SK-N-SH treated with all-trans-retinoic acid at 6 μM for 48 hours (cell line): ENCODE measurements at regions not wholly inside any gene's neighbourhood (a gene's known extent, or its start where the extent isn't known, plus 50 kb on each side); places are given as distances from the start of the nearest gene placed in this dataset.
"Not testable (repeated sequence)": the region's sequence is repeated elsewhere in the genome, so short reads cannot be mapped to it uniquely, and the experiment has no call there.

Source experiments
- ARNTL ChIP-seq: fragments of 450-650 bp; formaldehyde crosslinking; IDR thresholded peaks from 2 replicates; pipeline ENCODE4 v1.5.0; 2020; ENCODE audit warnings: low read depth, mild to moderate bottlenecking, moderate library complexity, borderline replicate concordance
- GLIS3 ChIP-seq: fragments of 250-450 bp; sonication (Bioruptor Pico); IDR thresholded peaks from 2 replicates; pipeline ENCODE4 v1.5.0; 2020; ENCODE audit warnings: mild to moderate bottlenecking, moderate library complexity
- ISL1 ChIP-seq: fragments of 250-450 bp; sonication (Bioruptor Pico); IDR thresholded peaks from 2 replicates; pipeline ENCODE4 v2.1.2; 2022; ENCODE audit warnings: mild to moderate bottlenecking, moderate library complexity
- RARB ChIP-seq: fragments of 250-450 bp; sonication (Bioruptor Pico); IDR thresholded peaks from 2 replicates; pipeline ENCODE4 v1.8.0; 2021; ENCODE audit warnings: mild to moderate bottlenecking, moderate library complexity
- TCF4 ChIP-seq: fragments of 250-450 bp; sonication (Bioruptor Pico); IDR thresholded peaks from 2 replicates; pipeline ENCODE4 v1.8.0; 2021; ENCODE audit warnings: mild to moderate bottlenecking, moderate library complexity, borderline replicate concordance
- TOX ChIP-seq: fragments of 250-450 bp; sonication (Bioruptor Pico); IDR thresholded peaks from 2 replicates; pipeline ENCODE4 v1.8.0; 2021; ENCODE audit warnings: mild to moderate bottlenecking, moderate library complexity, borderline replicate concordance
- ZC3H10 ChIP-seq: fragments of 250-450 bp; sonication (Bioruptor Pico); IDR thresholded peaks from 2 replicates; pipeline ENCODE4 v1.5.1; 2021; ENCODE audit warnings: mild to moderate bottlenecking, moderate library complexity
- ZFP3 ChIP-seq: fragments of 250-450 bp; sonication (Bioruptor Pico); IDR thresholded peaks from 2 replicates; pipeline ENCODE4 v1.5.0; 2020; ENCODE audit warnings: mild to moderate bottlenecking, moderate library complexity
- TF ChIP-seq, protein P1 (sequence below): fragments of 250-450 bp; sonication (Bioruptor Pico); IDR thresholded peaks from 2 replicates; pipeline ENCODE4 v1.8.0; 2020; ENCODE audit warnings: mild to moderate bottlenecking, moderate library complexity, borderline replicate concordance
- TF ChIP-seq, protein P2 (sequence below): fragments of 250-450 bp; sonication (Bioruptor Pico); IDR thresholded peaks from 2 replicates; pipeline ENCODE4 v1.5.0; 2020; ENCODE audit warnings: mild to moderate bottlenecking, moderate library complexity
- TF ChIP-seq, protein P3 (sequence below): fragments of 250-450 bp; sonication (Bioruptor Pico); IDR thresholded peaks from 2 replicates; pipeline ENCODE4 v1.8.0; 2021; ENCODE audit warnings: low read depth, mild to moderate bottlenecking, moderate library complexity, borderline replicate concordance
- TF ChIP-seq, protein P4 (sequence below): fragments of 250-450 bp; sonication (Bioruptor Pico); IDR thresholded peaks from 2 replicates; pipeline ENCODE4 v1.5.1; 2020; ENCODE audit warnings: low read depth, mild to moderate bottlenecking, moderate library complexity
- TF ChIP-seq, protein P5 (sequence below): fragments of 250-450 bp; sonication (Bioruptor Pico); IDR thresholded peaks from 2 replicates; pipeline ENCODE4 v1.5.1; 2021; ENCODE audit warnings: mild to moderate bottlenecking, moderate library complexity

DNA sequence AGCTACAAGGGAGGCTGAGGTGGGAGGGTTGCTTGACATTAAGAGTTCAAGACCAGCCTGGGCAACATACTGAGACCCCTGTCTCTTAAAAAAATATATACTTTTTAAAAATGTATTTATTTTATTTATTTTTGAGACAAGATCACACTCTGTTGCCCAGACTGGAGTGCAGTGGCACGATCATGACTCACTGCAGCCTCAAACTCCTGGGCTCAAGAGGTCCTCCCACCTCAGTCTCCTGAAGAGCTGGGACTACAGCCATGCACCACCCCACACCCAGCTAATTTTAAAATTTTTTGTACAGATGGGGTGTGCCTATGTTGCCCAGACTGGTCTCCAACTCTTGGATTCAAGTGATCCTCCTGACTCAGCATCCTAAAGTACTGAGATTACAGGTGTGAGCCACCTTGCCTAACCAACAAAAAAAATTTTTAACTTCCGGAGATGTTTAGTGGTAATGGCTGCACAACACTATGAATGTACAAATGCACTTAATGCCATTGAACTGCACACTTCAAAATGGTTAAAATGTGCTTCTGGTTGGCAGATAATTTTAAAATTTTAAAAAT lies 288.5 kb downstream of the GOLGA6L6 start:
- not testable (repeated sequence) for TF ChIP-seq ZFP3 (CRISPR knock-in tag); ISL1 (CRISPR knock-in tag); GLIS3 (CRISPR knock-in tag); TCF4 (CRISPR knock-in tag); RARB (CRISPR knock-in tag); ARNTL; TOX; ZC3H10 (CRISPR knock-in tag)
- TF ChIP-seq, protein P1, sequence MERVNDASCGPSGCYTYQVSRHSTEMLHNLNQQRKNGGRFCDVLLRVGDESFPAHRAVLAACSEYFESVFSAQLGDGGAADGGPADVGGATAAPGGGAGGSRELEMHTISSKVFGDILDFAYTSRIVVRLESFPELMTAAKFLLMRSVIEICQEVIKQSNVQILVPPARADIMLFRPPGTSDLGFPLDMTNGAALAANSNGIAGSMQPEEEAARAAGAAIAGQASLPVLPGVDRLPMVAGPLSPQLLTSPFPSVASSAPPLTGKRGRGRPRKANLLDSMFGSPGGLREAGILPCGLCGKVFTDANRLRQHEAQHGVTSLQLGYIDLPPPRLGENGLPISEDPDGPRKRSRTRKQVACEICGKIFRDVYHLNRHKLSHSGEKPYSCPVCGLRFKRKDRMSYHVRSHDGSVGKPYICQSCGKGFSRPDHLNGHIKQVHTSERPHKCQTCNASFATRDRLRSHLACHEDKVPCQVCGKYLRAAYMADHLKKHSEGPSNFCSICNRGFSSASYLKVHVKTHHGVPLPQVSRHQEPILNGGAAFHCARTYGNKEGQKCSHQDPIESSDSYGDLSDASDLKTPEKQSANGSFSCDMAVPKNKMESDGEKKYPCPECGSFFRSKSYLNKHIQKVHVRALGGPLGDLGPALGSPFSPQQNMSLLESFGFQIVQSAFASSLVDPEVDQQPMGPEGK = not testable (repeated sequence)
- TF ChIP-seq, protein P2, sequence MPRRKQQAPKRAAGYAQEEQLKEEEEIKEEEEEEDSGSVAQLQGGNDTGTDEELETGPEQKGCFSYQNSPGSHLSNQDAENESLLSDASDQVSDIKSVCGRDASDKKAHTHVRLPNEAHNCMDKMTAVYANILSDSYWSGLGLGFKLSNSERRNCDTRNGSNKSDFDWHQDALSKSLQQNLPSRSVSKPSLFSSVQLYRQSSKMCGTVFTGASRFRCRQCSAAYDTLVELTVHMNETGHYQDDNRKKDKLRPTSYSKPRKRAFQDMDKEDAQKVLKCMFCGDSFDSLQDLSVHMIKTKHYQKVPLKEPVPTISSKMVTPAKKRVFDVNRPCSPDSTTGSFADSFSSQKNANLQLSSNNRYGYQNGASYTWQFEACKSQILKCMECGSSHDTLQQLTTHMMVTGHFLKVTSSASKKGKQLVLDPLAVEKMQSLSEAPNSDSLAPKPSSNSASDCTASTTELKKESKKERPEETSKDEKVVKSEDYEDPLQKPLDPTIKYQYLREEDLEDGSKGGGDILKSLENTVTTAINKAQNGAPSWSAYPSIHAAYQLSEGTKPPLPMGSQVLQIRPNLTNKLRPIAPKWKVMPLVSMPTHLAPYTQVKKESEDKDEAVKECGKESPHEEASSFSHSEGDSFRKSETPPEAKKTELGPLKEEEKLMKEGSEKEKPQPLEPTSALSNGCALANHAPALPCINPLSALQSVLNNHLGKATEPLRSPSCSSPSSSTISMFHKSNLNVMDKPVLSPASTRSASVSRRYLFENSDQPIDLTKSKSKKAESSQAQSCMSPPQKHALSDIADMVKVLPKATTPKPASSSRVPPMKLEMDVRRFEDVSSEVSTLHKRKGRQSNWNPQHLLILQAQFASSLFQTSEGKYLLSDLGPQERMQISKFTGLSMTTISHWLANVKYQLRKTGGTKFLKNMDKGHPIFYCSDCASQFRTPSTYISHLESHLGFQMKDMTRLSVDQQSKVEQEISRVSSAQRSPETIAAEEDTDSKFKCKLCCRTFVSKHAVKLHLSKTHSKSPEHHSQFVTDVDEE (CRISPR knock-in tag) = not testable (repeated sequence)
- TF ChIP-seq, protein P3, sequence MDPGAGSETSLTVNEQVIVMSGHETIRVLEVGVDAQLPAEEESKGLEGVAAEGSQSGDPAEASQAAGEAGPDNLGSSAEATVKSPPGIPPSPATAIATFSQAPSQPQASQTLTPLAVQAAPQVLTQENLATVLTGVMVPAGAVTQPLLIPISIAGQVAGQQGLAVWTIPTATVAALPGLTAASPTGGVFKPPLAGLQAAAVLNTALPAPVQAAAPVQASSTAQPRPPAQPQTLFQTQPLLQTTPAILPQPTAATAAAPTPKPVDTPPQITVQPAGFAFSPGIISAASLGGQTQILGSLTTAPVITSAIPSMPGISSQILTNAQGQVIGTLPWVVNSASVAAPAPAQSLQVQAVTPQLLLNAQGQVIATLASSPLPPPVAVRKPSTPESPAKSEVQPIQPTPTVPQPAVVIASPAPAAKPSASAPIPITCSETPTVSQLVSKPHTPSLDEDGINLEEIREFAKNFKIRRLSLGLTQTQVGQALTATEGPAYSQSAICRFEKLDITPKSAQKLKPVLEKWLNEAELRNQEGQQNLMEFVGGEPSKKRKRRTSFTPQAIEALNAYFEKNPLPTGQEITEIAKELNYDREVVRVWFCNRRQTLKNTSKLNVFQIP (CRISPR knock-in tag) = not testable (repeated sequence)
- TF ChIP-seq, protein P4, sequence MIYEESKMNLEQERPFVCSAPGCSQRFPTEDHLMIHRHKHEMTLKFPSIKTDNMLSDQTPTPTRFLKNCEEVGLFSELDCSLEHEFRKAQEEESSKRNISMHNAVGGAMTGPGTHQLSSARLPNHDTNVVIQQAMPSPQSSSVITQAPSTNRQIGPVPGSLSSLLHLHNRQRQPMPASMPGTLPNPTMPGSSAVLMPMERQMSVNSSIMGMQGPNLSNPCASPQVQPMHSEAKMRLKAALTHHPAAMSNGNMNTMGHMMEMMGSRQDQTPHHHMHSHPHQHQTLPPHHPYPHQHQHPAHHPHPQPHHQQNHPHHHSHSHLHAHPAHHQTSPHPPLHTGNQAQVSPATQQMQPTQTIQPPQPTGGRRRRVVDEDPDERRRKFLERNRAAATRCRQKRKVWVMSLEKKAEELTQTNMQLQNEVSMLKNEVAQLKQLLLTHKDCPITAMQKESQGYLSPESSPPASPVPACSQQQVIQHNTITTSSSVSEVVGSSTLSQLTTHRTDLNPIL (CRISPR knock-in tag) = not testable (repeated sequence)
- TF ChIP-seq, protein P5, sequence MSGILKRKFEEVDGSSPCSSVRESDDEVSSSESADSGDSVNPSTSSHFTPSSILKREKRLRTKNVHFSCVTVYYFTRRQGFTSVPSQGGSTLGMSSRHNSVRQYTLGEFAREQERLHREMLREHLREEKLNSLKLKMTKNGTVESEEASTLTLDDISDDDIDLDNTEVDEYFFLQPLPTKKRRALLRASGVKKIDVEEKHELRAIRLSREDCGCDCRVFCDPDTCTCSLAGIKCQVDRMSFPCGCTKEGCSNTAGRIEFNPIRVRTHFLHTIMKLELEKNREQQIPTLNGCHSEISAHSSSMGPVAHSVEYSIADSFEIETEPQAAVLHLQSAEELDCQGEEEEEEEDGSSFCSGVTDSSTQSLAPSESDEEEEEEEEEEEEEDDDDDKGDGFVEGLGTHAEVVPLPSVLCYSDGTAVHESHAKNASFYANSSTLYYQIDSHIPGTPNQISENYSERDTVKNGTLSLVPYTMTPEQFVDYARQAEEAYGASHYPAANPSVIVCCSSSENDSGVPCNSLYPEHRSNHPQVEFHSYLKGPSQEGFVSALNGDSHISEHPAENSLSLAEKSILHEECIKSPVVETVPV (CRISPR knock-in tag) = not testable (repeated sequence)
